ENCODE measurements at regions not wholly inside any gene's neighbourhood (a gene's known extent, or its start where the extent isn't known, plus 50 kb on each side); places are given as distances from the start of the nearest gene placed in this dataset.

- H3K9me3 Mint-ChIP-seq: no peaks in the 10 kb centered on the region
- H3K27me3 Mint-ChIP-seq (ENCODE audit: low read depth): peaks cover 66% of the 10 kb centered on the region
- H3K27ac Mint-ChIP-seq: no peak overlapping the region
- TF ChIP-seq CTCF (IDR thresholded peaks at IDR 0.05; ENCODE audit: unreplicated experiment): no peak
- no peaks in the 10 kb centered on the region for H3K36me3 Mint-ChIP-seq
- DNase-seq (ENCODE audit: low spot score in 2 of 2, unreplicated experiment in 2 of 2): no peak
- peaks cover under 1% of the 10 kb centered on the region for H3K4me1 Mint-ChIP-seq
- no peak overlapping the region for H3K4me3 Mint-ChIP-seq
These were observed 68.8 kb upstream of the UNC5B start for GRCh38 chr10:71143610-71144009.

GRCh38 chr10:71144824-71145223 is 67.5 kb upstream of the UNC5B start:
- no peak for DNase-seq (ENCODE audit: low spot score in 2 of 2, unreplicated experiment in 2 of 2)
- H3K36me3 Mint-ChIP-seq: no peaks in the 10 kb centered on the region
- H3K27me3 Mint-ChIP-seq (ENCODE audit: low read depth): peaks cover 55% of the 10 kb centered on the region
- no peak for TF ChIP-seq CTCF (IDR thresholded peaks at IDR 0.05; ENCODE audit: unreplicated experiment)
- H3K9me3 Mint-ChIP-seq: no peaks in the 10 kb centered on the region
- H3K27ac Mint-ChIP-seq: no peak overlapping the region
- H3K4me3 Mint-ChIP-seq: no peak overlapping the region
- no peaks in the 10 kb centered on the region for H3K4me1 Mint-ChIP-seq

GRCh38 chr10:71145352-71145945 is 66.9 kb upstream of the UNC5B start:
- Mint-ChIP-seq H3K4me3 (no peak overlapping the region), H3K36me3 (no peaks in the 10 kb centered on the region), H3K9me3 (no peaks in the 10 kb centered on the region), H3K4me1 (no peaks in the 10 kb centered on the region), H3K27me3 (ENCODE audit: low read depth) (peaks cover 51% of the 10 kb centered on the region), H3K27ac (no peak overlapping the region)
- no peak for TF ChIP-seq CTCF (IDR thresholded peaks at IDR 0.05; ENCODE audit: unreplicated experiment)
- no peak for DNase-seq (ENCODE audit: low spot score in 2 of 2, unreplicated experiment in 2 of 2)

GRCh38 chr10:71150796-71151195 is 61.6 kb upstream of the UNC5B start:
- Mint-ChIP-seq H3K4me1 (no peaks in the 10 kb centered on the region), H3K4me3 (no peak overlapping the region), H3K27me3 (ENCODE audit: low read depth) (peaks cover 31% of the 10 kb centered on the region), H3K9me3 (no peaks in the 10 kb centered on the region), H3K36me3 (no peaks in the 10 kb centered on the region), H3K27ac (no peak overlapping the region)
- no peak for DNase-seq (ENCODE audit: low spot score in 2 of 2, unreplicated experiment in 2 of 2)
- no peak for TF ChIP-seq CTCF (IDR thresholded peaks at IDR 0.05; ENCODE audit: unreplicated experiment)

- no peaks in the 10 kb centered on the region for H3K9me3 Mint-ChIP-seq
- no peak for DNase-seq (ENCODE audit: low spot score in 2 of 2, unreplicated experiment in 2 of 2)
- no peak overlapping the region for H3K4me3 Mint-ChIP-seq
- no peak for TF ChIP-seq CTCF (IDR thresholded peaks at IDR 0.05; ENCODE audit: unreplicated experiment)
- H3K4me1 Mint-ChIP-seq: peaks cover 9% of the 10 kb centered on the region
- H3K27me3 Mint-ChIP-seq (ENCODE audit: low read depth): peaks cover 20% of the 10 kb centered on the region
- H3K36me3 Mint-ChIP-seq: no peaks in the 10 kb centered on the region
- no peak overlapping the region for H3K27ac Mint-ChIP-seq
These were observed 60.3 kb upstream of the UNC5B start for GRCh38 chr10:71152043-71152442.

GRCh38 chr10:71156436-71156835 is 55.9 kb upstream of the UNC5B start:
- peaks cover 13% of the 10 kb centered on the region for H3K27me3 Mint-ChIP-seq (ENCODE audit: low read depth)
- H3K9me3 Mint-ChIP-seq: no peaks in the 10 kb centered on the region
- H3K27ac Mint-ChIP-seq: no peak overlapping the region
- no peaks in the 10 kb centered on the region for H3K36me3 Mint-ChIP-seq
- no peak overlapping the region for H3K4me3 Mint-ChIP-seq
- DNase-seq (ENCODE audit: low spot score in 2 of 2, unreplicated experiment in 2 of 2): no peak
- H3K4me1 Mint-ChIP-seq: peaks cover 9% of the 10 kb centered on the region
- TF ChIP-seq CTCF (IDR thresholded peaks at IDR 0.05; ENCODE audit: unreplicated experiment): no peak

Data from mesothelial cell of epicardium (in vitro differentiated cells).